Inflammatory macrophage (primary cell): ENCODE measurements at regions not wholly inside any gene's neighbourhood (a gene's known extent, or its start where the extent isn't known, plus 50 kb on each side); places are given as distances from the start of the nearest gene placed in this dataset.
"Not testable (repeated sequence)": the region's sequence is repeated elsewhere in the genome, so short reads cannot be mapped to it uniquely, and the experiment has no call there.

Experiments used
- DNase-seq, 2 donors: peaks; one replicate each; pipeline ENCODE4 v3.0.0-alpha.2; 2020 to 2022

DNA sequence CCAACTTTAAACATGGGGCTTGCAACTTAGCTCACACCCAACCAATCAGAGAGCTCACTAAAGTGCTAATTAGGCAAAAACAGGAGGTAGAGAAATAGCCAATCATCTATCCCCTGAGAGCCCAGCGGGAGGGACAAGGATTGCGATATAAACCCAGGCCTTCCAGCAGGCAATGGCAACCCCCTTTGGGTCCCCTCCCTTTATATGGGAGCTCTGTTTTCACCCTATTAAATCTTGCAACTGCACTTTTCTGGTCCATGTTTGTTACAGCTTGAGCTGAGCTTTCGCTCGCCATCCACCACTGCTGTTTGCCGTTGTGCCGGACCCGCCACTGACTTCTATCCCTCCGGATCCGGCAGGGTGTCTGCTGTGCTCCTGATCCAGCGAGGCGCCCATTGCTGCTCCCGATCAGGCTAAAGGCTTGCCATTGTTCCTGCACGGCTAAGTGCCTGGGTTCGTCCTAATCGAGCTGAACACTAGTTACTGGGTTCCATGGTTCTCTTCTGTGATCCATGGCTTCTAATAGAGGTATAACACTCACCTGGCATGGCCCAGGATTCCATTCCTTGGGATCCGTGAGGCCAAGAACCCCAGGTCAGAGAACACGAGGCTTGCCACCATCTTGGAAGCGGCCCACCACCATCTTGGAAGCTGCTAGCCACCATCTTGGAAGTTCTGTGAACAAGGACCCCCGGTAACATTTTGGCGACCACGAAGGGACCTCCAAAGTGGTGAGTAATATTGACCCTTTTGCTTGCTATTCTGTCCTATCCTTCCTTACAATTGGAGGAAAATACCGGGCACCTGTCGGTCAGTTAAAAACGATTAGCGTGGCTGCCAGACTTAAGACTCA is 161.3 kb upstream of the GCFC2 start:
- not testable (repeated sequence) for DNase-seq

GRCh38 chr2:75870651-75871137 is 160.0 kb upstream of the GCFC2 start:
- no peak for DNase-seq

GRCh38 chr2:75870133-75870532 is 159.4 kb upstream of the GCFC2 start:
- DNase-seq, result no peak

DNA sequence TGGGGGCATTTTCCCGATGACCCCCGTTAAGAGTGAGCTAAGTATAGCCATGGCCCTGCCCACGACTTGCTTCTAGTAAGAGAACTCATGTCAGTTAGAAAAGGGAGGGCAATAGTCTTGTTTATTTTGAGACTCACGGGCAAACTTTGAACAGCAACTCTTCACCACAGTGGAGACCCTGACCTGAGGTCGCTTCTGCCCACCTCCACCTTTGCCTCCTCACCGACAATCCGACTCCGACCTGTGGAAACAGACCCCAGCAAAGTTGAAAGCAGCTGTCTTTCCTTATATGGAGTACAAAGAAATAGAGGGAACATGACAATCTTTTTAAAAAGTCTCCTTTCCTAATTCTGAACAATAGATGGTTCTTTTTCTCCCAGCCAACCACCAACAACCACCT is 155.0 kb upstream of the GCFC2 start:
- DNase-seq, result no peak

DNA sequence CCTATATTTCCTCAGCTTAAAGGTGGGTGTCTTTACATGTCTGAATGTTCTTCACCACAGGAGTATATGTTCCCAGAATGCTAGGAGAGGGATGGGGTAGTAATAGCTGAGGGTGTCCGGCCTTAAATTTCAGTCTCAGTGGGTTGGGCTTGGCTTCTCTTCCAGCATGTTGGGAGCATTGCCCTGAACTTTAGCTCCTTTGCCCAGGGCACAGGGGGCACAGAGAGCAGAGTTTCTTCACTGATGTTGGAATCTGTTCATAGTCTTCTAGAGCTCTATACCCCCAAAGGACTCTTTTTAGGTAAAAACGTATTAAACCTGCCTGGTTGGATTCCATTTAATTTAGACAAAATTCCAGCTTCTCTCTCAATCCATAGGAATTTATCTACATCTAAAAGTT is 154.4 kb upstream of the GCFC2 start:
- DNase-seq, result no peak

DNA sequence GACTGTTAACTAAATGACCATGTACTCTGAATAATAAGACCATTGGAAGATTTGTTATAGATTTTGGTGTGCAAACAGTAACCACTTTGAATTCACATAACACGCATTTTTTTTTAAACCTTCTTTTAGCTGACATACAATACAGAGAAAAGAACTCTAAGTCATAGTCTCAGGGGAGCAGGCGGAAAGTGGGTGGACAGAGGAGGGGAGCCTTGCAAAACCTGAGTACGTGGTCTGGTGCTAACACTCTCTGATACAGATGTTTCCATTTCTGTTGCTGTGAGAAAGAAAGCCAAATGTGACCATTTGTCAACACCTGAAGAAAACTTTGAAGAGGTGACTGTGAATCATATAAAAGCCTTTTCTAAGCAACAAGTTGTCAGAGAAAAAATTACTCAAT is 151.8 kb upstream of the GCFC2 start:
- no peak for DNase-seq

DNA sequence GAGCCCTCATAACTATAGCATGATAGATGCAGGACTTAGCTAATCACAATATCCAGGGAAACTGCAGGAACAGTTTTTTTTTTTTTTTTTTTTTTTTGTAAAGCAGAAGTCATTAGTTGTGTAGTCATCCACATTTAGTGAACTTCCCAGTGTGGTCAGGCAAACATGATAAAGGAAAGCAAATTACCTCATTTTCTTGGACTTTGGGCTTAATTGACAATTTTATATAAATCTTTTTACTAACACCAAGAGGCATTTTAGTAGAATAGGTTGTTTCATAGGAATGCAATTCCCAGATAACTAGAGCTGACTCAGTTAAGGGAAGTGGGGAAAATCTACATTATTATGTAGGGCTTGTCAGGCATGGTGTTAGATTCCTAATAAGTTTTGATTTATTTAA is 142.7 kb upstream of the GCFC2 start:
- DNase-seq, result no peak

- DNase-seq, result no peak
Observed at GRCh38 chr2:75852639-75853038, 141.9 kb upstream of the GCFC2 start.

GRCh38 chr2:75846683-75847190 is 136.0 kb upstream of the GCFC2 start:
- DNase-seq, result no peak

DNA sequence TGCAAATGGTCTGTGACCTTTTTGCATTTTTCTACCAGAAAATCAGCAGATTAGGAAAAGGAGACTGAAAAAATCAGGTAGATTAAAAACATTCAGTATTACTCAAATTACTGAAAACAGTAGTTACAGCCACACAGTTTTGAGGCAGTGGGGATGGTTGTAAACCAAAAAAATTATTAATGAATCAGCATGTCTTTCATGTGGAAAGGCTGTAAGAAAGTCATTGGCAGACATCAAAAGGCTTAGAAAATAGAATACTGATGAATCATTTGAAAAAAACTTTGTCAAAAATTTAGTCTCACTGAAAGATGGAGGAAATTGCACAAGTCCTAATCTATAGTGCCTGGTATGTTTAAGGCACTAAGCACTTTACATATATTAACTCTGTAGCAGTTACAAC is 133.9 kb upstream of the GCFC2 start:
- no peak for DNase-seq

DNA sequence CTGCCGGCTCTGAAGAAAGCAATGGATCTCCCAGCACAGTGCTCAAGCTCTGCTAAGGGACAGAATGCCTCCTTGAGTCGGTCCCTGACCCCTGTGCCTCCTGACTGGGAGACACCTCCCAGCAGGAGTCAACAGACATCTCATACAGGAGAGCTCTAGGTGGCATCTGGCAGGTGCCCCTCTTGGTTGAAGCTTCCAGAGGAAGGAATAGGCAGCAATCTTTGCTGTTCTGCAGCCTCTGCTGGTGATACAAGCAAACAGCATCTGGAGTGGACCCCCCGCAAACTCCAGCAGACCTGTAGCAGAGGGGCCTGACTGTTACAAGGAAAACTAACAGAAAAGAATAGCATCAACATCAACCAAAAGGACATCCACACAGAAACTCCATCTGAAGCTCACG is 123.9 kb upstream of the GCFC2 start:
- not testable (repeated sequence) for DNase-seq

- no peak for DNase-seq
Observed at GRCh38 chr2:75833386-75833785, 122.7 kb upstream of the GCFC2 start.

DNA sequence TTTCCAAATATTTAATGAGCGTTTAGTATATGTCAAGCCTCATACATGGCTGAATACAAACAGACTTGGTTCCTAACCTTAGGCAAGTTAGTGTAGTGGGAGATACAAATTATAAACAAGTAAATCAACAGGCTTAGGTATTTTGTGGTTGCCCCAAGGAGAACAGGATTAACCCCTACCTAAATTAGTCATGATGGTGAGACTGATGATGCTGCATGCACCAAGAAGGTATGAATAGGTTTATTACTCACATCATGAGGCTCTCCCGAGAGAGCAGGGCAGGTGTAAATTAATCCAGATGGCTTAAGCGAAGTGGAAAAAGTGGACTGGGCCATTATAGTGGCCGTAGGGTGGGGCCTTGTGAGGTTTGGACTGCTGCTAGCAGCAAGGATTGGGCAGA is 118.1 kb upstream of the GCFC2 start:
- DNase-seq, result no peak

DNA sequence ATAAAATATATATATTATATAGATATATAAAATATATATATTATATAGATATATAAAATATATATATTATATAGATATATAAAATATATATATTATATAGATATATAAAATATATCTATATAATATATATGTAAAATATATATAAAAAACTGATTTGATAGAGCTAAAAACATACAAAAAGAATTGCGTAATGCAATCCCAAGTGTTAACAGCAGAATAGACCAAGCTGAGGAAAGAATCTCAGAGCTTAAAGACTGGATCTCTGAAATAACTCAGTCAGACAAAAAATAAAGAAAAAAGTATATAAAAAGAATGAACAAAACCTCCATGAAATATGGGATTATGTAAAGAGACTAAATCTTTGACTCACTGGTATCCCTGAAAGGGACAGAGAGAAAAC is 112.8 kb upstream of the GCFC2 start:
- DNase-seq, result not testable (repeated sequence)

DNA sequence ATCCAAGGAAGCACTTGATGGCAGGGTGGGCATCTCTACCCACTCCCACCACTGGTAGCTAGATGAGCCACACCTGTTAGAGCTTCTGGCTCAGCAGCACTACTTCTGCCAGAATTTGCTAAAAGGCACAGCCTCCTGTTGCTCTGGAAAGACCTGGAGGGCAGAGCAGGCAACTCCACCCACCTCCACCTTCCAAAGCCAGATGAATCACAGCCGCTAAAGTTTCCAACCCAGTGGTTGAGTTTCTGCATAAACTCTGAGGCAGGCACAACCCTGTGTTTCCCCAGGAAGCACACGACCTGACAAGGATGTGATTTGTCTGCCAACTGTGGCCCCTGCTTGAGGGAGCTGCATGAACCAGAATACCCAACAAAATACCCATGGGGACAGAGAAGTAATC is 111.6 kb upstream of the GCFC2 start:
- DNase-seq, result no peak

DNA sequence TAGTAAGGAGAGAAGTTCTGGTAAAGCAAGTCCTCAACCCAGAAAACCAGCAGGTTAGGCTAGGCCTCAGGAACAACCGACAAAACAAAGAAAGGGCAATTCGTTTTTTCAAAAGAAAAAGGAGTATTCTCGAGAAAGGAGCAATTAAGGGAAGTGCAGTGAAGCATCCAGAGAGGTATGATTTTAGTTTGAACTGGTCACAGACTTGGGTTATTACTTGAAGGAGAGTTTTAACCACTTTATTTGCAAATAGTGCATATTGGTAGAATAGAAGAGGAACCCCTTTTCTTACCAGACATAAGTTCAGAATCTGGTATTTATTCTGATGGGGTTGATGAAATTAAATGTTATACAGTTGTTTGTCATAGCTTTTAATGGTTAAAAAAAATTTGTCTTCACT is 110.0 kb upstream of the GCFC2 start:
- DNase-seq, result no peak

DNA sequence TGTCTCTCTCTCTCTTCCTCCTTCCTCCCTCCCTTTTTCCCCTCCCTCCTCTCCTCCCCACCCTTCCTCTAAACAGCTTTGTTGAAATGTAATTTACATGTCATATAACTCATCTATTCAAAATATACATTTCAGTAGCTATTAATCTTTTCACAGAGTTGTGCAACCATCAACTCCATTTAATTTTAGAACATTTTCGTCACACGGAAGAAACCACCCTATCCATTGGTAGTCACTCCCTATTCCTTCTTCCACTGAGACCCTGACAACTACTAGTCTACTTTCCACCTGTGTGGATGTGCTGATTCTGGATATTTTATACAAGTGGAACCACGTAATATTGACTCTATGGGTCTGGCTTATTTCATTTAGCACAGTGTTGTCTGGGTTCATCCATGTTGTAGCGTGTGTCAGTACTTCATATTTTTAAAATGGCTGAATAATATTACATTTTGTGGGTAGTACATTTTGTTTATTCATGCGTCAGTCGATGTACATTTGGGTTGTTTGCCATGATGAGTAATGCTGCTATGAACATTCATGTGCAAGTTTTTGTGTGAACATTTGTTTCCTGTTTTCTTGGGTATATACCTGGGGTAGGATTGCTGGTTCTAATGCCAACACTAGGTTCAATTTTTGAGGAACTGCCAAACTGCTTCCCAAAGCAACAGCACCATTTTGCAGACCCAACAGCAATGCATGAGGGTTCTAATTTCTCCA is 100.1 kb upstream of the GCFC2 start:
- DNase-seq, result no peak

DNA sequence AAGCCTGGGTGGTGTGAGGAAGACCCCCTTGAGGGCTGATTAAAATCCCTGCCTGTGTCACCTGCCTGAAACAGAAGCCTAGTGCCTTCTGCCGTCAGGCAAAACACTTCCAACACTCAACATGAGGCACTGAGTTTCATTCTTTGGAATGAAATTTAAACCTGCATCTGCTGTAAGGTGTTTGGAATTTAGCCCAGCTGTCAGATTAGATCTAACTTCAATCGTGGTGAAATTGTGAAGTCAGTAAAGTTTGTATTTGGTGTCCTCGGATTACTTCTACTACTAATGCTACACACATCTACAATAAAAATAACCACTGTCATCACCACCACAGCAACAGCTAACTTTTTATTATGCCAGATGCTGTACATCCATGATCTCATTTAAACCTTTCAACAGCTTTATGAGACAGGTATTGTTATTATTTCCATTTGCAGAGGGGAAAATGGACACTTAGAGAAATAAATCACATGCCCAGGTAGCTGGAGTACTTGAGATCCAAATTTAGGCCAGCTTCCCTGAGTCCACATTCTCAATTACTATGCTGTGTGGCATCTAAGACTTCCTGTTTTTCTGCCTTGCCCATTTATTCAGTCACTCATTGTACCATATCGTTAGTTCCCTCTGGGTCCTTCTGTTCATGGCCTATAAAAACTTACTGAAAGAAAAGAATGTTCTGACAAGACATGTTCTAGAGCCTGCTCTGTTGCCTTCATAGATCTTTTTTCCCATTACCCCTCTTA is 98.2 kb upstream of the GCFC2 start:
- no peak for DNase-seq

- DNase-seq, result no peak
Observed at GRCh38 chr2:75807992-75808391, 97.3 kb upstream of the GCFC2 start.

DNA sequence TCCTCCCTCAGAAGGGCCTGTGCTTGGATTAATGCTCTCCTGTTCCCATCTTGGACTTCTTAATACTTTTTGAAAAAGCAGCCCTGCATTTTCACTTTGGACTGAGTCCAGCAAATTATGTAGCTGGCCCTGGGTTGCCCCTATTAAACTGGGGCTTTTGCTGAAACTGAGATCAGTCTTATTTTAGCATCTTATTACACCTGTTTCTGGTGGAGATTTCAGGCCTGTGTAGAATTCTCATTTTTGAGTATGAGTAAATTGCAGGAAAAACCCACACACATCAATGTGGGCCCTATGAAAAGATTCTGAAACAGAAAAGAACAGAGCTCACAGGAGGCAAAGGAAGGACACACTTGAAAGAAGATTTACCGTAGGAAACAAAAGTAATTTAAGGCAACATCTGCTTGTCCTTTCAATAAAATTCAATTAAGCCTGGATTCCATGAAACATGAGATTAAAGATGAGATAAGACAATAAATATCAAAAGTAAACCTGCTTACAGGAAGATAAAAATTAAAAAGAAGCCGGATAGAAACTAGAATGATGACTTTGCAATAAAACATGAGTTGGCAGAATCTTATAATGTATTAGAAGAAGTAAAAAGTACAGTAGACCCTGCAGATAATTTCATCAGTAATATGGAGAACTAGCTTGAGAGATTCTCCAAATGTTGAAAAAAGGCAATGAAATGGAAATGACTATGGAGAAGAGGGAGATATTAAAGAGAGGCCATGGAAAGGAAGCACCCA is 90.7 kb upstream of the GCFC2 start:
- no peak for DNase-seq

- no peak for DNase-seq
Observed at GRCh38 chr2:75800456-75800855, 89.7 kb upstream of the GCFC2 start.

- no peak for DNase-seq
Observed at GRCh38 chr2:75799859-75800258, 89.1 kb upstream of the GCFC2 start.
